HG03565 (cell line): ENCODE measurements at regions not wholly inside any gene's neighbourhood (a gene's known extent, or its start where the extent isn't known, plus 50 kb on each side); places are given as distances from the start of the nearest gene placed in this dataset.

Experiments used
- ATAC-seq: cut with Tn5 transposase; IDR thresholded peaks from one replicate; pipeline ENCODE4 v1.9.1; 2021; ENCODE audit warnings: mild to moderate bottlenecking, moderate library complexity; ENCODE audit not compliant: unreplicated experiment

- ATAC-seq, result no peak
Observed at GRCh38 chr9:82149501-82149946, 161.0 kb downstream of the SPATA31D1 start.

- ATAC-seq, result no peak
Observed at GRCh38 chr9:82152181-82152580, 163.6 kb downstream of the SPATA31D1 start.

- ATAC-seq, result peak; percentile 58
Observed at GRCh38 chr9:82153032-82153431, 164.5 kb downstream of the SPATA31D1 start.

GRCh38 chr9:82154573-82154972, 166.0 kb downstream of the SPATA31D1 start:
- ATAC-seq, result no peak

GRCh38 chr9:82161876-82162275, 173.3 kb downstream of the SPATA31D1 start:
- ATAC-seq, result no peak

- ATAC-seq, result no peak
Observed at GRCh38 chr9:82164159-82164558, 175.6 kb downstream of the SPATA31D1 start.

- no peak for ATAC-seq
Observed at GRCh38 chr9:82167296-82167695, 178.7 kb downstream of the SPATA31D1 start.

GRCh38 chr9:82168585-82168984, 180.0 kb downstream of the SPATA31D1 start:
- no peak for ATAC-seq

GRCh38 chr9:82170866-82171265, 182.3 kb downstream of the SPATA31D1 start:
- no peak for ATAC-seq

- no peak for ATAC-seq
Observed at GRCh38 chr9:82171271-82171670, 182.7 kb downstream of the SPATA31D1 start.

GRCh38 chr9:82180711-82181110, 192.1 kb downstream of the SPATA31D1 start:
- ATAC-seq, result no peak

GRCh38 chr9:82183181-82183860, 194.7 kb downstream of the SPATA31D1 start:
- no peak for ATAC-seq

GRCh38 chr9:82184524-82184923, 196.0 kb downstream of the SPATA31D1 start:
- peak; percentile 88 for ATAC-seq

GRCh38 chr9:82188817-82189216, 200.2 kb downstream of the SPATA31D1 start:
- ATAC-seq, result no peak

- ATAC-seq, result no peak
Observed at GRCh38 chr9:82191082-82191770, 202.7 kb downstream of the SPATA31D1 start.

GRCh38 chr9:82192211-82192610, 203.6 kb downstream of the SPATA31D1 start:
- no peak for ATAC-seq

- ATAC-seq, result no peak
Observed at GRCh38 chr9:82196622-82197441, 208.3 kb downstream of the SPATA31D1 start.

GRCh38 chr9:82201196-82201595, 212.6 kb downstream of the SPATA31D1 start:
- no peak for ATAC-seq

- ATAC-seq, result no peak
Observed at GRCh38 chr9:82202808-82203207, 214.2 kb downstream of the SPATA31D1 start.

- no peak for ATAC-seq
Observed at GRCh38 chr9:82206490-82206889, 217.9 kb downstream of the SPATA31D1 start.

- ATAC-seq, result peak; percentile 31
Observed at GRCh38 chr9:82206946-82207345, 218.4 kb downstream of the SPATA31D1 start.
